ENCODE measurements at regions not wholly inside any gene's neighbourhood (a gene's known extent, or its start where the extent isn't known, plus 50 kb on each side); places are given as distances from the start of the nearest gene placed in this dataset.
"Not testable (repeated sequence)": the region's sequence is repeated elsewhere in the genome, so short reads cannot be mapped to it uniquely, and the experiment has no call there.

GRCh38 chr3:10726787-10727186, 89.2 kb upstream of the SLC6A11 start:
- DNase-seq (ENCODE audit: extremely low read depth, low read depth, low spot score) = no peak

- DNase-seq (ENCODE audit: extremely low read depth, low read depth, low spot score) = no peak
Measured at GRCh38 chr3:10729439-10729838, 86.6 kb upstream of the SLC6A11 start.

GRCh38 chr3:10732292-10732691, 83.7 kb upstream of the SLC6A11 start:
- no peak for DNase-seq (ENCODE audit: extremely low read depth, low read depth, low spot score)

GRCh38 chr3:10733297-10733696, 82.7 kb upstream of the SLC6A11 start:
- no peak for DNase-seq (ENCODE audit: extremely low read depth, low read depth, low spot score)

- DNase-seq (ENCODE audit: extremely low read depth, low read depth, low spot score) = not testable (repeated sequence)
Measured at GRCh38 chr3:10736444-10736843, 79.6 kb upstream of the SLC6A11 start.

- DNase-seq (ENCODE audit: extremely low read depth, low read depth, low spot score) = no peak
Measured at GRCh38 chr3:10737785-10738184, 78.2 kb upstream of the SLC6A11 start.

- DNase-seq (ENCODE audit: extremely low read depth, low read depth, low spot score) = peak; percentile 16
Measured at GRCh38 chr3:10738688-10739372, 77.2 kb upstream of the SLC6A11 start.

GRCh38 chr3:10740954-10741353, 75.1 kb upstream of the SLC6A11 start:
- no peak for DNase-seq (ENCODE audit: extremely low read depth, low read depth, low spot score)

- no peak for DNase-seq (ENCODE audit: extremely low read depth, low read depth, low spot score)
Measured at GRCh38 chr3:10741891-10742671, 73.9 kb upstream of the SLC6A11 start.

- DNase-seq (ENCODE audit: extremely low read depth, low read depth, low spot score) = no peak
Measured at GRCh38 chr3:10743366-10744097, 72.5 kb upstream of the SLC6A11 start.

GRCh38 chr3:10744098-10744465, 71.9 kb upstream of the SLC6A11 start:
- no peak for DNase-seq (ENCODE audit: extremely low read depth, low read depth, low spot score)

- no peak for DNase-seq (ENCODE audit: extremely low read depth, low read depth, low spot score)
Measured at GRCh38 chr3:10745392-10745791, 70.6 kb upstream of the SLC6A11 start.

- no peak for DNase-seq (ENCODE audit: extremely low read depth, low read depth, low spot score)
Measured at GRCh38 chr3:10746001-10746400, 70.0 kb upstream of the SLC6A11 start.

- no peak for DNase-seq (ENCODE audit: extremely low read depth, low read depth, low spot score)
Measured at GRCh38 chr3:10746684-10747083, 69.3 kb upstream of the SLC6A11 start.

GRCh38 chr3:10747341-10747740, 68.7 kb upstream of the SLC6A11 start:
- DNase-seq (ENCODE audit: extremely low read depth, low read depth, low spot score) = no peak

GRCh38 chr3:10748040-10748439, 68.0 kb upstream of the SLC6A11 start:
- DNase-seq (ENCODE audit: extremely low read depth, low read depth, low spot score) = no peak

- DNase-seq (ENCODE audit: extremely low read depth, low read depth, low spot score) = no peak
Measured at GRCh38 chr3:10753964-10754363, 62.1 kb upstream of the SLC6A11 start.

- DNase-seq (ENCODE audit: extremely low read depth, low read depth, low spot score) = no peak
Measured at GRCh38 chr3:10756546-10756945, 59.5 kb upstream of the SLC6A11 start.

GRCh38 chr3:10757021-10757820, 58.8 kb upstream of the SLC6A11 start:
- DNase-seq (ENCODE audit: extremely low read depth, low read depth, low spot score) = no peak

GRCh38 chr3:10757821-10758130, 58.3 kb upstream of the SLC6A11 start:
- no peak for DNase-seq (ENCODE audit: extremely low read depth, low read depth, low spot score)

Measured in glomerular endothelial cell (primary cell).